Rectal smooth muscle tissue (tissue), 1 donor: ENCODE measurements at regions not wholly inside any gene's neighbourhood (a gene's known extent, or its start where the extent isn't known, plus 50 kb on each side); places are given as distances from the start of the nearest gene placed in this dataset.
A peak's percentile ranks its signal among the peaks of the same experiment; 100 is the strongest.

ENCODE experiments used
- H3K27ac ChIP-seq: one replicate; pipeline ENCODE4 v1.7.0; 2013; ENCODE audit warnings: low read depth, low read length, inconsistent platforms
- H3K27me3 ChIP-seq: one replicate; pipeline ENCODE4 v1.7.0; 2013; ENCODE audit warnings: low read length; ENCODE audit not compliant: control insufficient read depth, insufficient read depth
- H3K36me3 ChIP-seq: one replicate; pipeline ENCODE4 v1.7.0; 2013; ENCODE audit warnings: low read length; ENCODE audit not compliant: control insufficient read depth, insufficient read depth
- H3K4me1 ChIP-seq: one replicate; pipeline ENCODE4 v1.7.0; 2013; ENCODE audit warnings: low read length; ENCODE audit not compliant: control insufficient read depth, insufficient read depth
- H3K4me3 ChIP-seq: one replicate; pipeline ENCODE4 v1.7.0; 2013; ENCODE audit warnings: low read length
- H3K9ac ChIP-seq: one replicate; pipeline ENCODE4 v1.7.0; 2013; ENCODE audit warnings: low read length

GRCh38 chr20:50370036-50370566, 140.1 kb upstream of the PTPN1 start:
- Histone ChIP-seq H3K27me3 (no peaks in the 10 kb centered on the region), H3K4me1 (no peaks in the 10 kb centered on the region), H3K4me3 (no peak overlapping the region), H3K9ac (no peak overlapping the region), H3K27ac (no peak overlapping the region), H3K36me3 (no peaks in the 10 kb centered on the region)

GRCh38 chr20:50371878-50372769, 138.1 kb upstream of the PTPN1 start:
- no peak overlapping the region for H3K27ac ChIP-seq

GRCh38 chr20:50372770-50373088, 137.5 kb upstream of the PTPN1 start:
- Histone ChIP-seq H3K4me1 (no peaks in the 10 kb centered on the region), H3K9ac (no peak overlapping the region), H3K27me3 (no peaks in the 10 kb centered on the region), H3K36me3 (no peaks in the 10 kb centered on the region), H3K27ac (no peak overlapping the region), H3K4me3 (no peak overlapping the region)

More at GRCh38 chr20:50371878-50372769, 138.1 kb upstream of the PTPN1 start:
- H3K27me3 ChIP-seq = no peaks in the 10 kb centered on the region
- H3K9ac ChIP-seq = no peak overlapping the region
- no peaks in the 10 kb centered on the region for H3K36me3 ChIP-seq
- no peaks in the 10 kb centered on the region for H3K4me1 ChIP-seq
- no peak overlapping the region for H3K4me3 ChIP-seq

- H3K4me1 ChIP-seq = peaks cover under 1% of the 10 kb centered on the region
Observed at GRCh38 chr20:50373674-50374286, 136.4 kb upstream of the PTPN1 start.

GRCh38 chr20:50374541-50375078, 135.6 kb upstream of the PTPN1 start:
- Histone ChIP-seq H3K36me3 (no peaks in the 10 kb centered on the region), H3K27me3 (no peaks in the 10 kb centered on the region), H3K4me3 (no peak overlapping the region), H3K4me1 (peaks cover 7% of the 10 kb centered on the region), H3K27ac (no peak overlapping the region), H3K9ac (no peak overlapping the region)

More at GRCh38 chr20:50373674-50374286, 136.4 kb upstream of the PTPN1 start:
- Histone ChIP-seq H3K9ac (no peak overlapping the region), H3K27ac (no peak overlapping the region), H3K36me3 (no peaks in the 10 kb centered on the region), H3K4me3 (no peak overlapping the region), H3K27me3 (no peaks in the 10 kb centered on the region)

GRCh38 chr20:50376179-50376887, 133.8 kb upstream of the PTPN1 start:
- H3K4me1 ChIP-seq = peaks cover 11% of the 10 kb centered on the region
- no peaks in the 10 kb centered on the region for H3K27me3 ChIP-seq
- H3K27ac ChIP-seq = no peak overlapping the region
- H3K36me3 ChIP-seq = no peaks in the 10 kb centered on the region
- H3K4me3 ChIP-seq = no peak overlapping the region
- H3K9ac ChIP-seq = no peak overlapping the region

GRCh38 chr20:50376888-50377459, 133.2 kb upstream of the PTPN1 start:
- H3K9ac ChIP-seq = no peak overlapping the region
- peaks cover 11% of the 10 kb centered on the region for H3K4me1 ChIP-seq
- H3K27ac ChIP-seq = no peak overlapping the region
- H3K27me3 ChIP-seq = no peaks in the 10 kb centered on the region
- no peaks in the 10 kb centered on the region for H3K36me3 ChIP-seq
- H3K4me3 ChIP-seq = no peak overlapping the region

GRCh38 chr20:50378170-50379000, 131.8 kb upstream of the PTPN1 start:
- H3K9ac ChIP-seq = no peak overlapping the region
- H3K4me3 ChIP-seq = no peak overlapping the region
- no peaks in the 10 kb centered on the region for H3K27me3 ChIP-seq
- H3K27ac ChIP-seq = peak overlapping the region; percentile 68
- H3K36me3 ChIP-seq = no peaks in the 10 kb centered on the region
- H3K4me1 ChIP-seq = peaks cover 11% of the 10 kb centered on the region

- Histone ChIP-seq H3K27ac (peak overlapping the region; percentile 68), H3K36me3 (no peaks in the 10 kb centered on the region), H3K4me1 (peaks cover 15% of the 10 kb centered on the region), H3K27me3 (no peaks in the 10 kb centered on the region), H3K4me3 (peak overlapping the region; percentile 16), H3K9ac (no peak overlapping the region)
Observed at GRCh38 chr20:50379049-50379990, 130.9 kb upstream of the PTPN1 start.

GRCh38 chr20:50379991-50380696, 130.0 kb upstream of the PTPN1 start:
- Histone ChIP-seq H3K4me1 (peaks cover 15% of the 10 kb centered on the region), H3K27ac (peak overlapping the region; percentile 28), H3K36me3 (no peaks in the 10 kb centered on the region), H3K4me3 (no peak overlapping the region), H3K9ac (no peak overlapping the region), H3K27me3 (no peaks in the 10 kb centered on the region)
